CD8-positive, alpha-beta memory T cell (primary cell): ENCODE measurements at regions not wholly inside any gene's neighbourhood (a gene's known extent, or its start where the extent isn't known, plus 50 kb on each side); places are given as distances from the start of the nearest gene placed in this dataset.

Source experiments
- CTCF ChIA-PET: fragments of 350-600 bp; sonication (Branson Sonifier 250); formaldehyde crosslinking; loops from one replicate; lab custom pipeline; 2021; ENCODE audit warnings: antibody characterized with exemption; lab: Charles Lee
- POLR2A ChIA-PET: fragments of 350-600 bp; sonication (Branson Sonifier 250); formaldehyde crosslinking; loops from one replicate; lab custom pipeline; 2021; ENCODE audit warnings: antibody characterized with exemption; lab: Charles Lee
- DNase-seq, 5 donors: peaks; one replicate each; pipeline versions ENCODE4 v3.0.0 to v3.0.0-alpha.2; 2020 to 2022; ENCODE audit warnings: mixed read lengths in 1 of 5
- H3K27ac ChIP-seq: one replicate; pipeline ENCODE4 v1.7.0; 2013; ENCODE audit warnings: low read depth, mild to moderate bottlenecking, low read length, moderate library complexity
- H3K27me3 ChIP-seq: 2 replicates; pipeline ENCODE4 v1.7.0; 2013; ENCODE audit warnings: low read length, mild to moderate bottlenecking; ENCODE audit not compliant: insufficient read depth, poor library complexity, severe bottlenecking
- H3K36me3 ChIP-seq: 2 replicates; pipeline ENCODE4 v1.7.0; 2013; ENCODE audit warnings: mild to moderate bottlenecking, low read length, moderate library complexity; ENCODE audit not compliant: insufficient read depth
- H3K4me1 ChIP-seq: 2 replicates; pipeline ENCODE4 v1.7.0; 2013; ENCODE audit warnings: mild to moderate bottlenecking, low read length, moderate library complexity; ENCODE audit not compliant: insufficient read depth
- H3K4me3 ChIP-seq: 2 replicates; pipeline ENCODE4 v1.7.0; 2013; ENCODE audit warnings: mild to moderate bottlenecking, low read length
- H3K9me3 ChIP-seq: 2 replicates; pipeline ENCODE4 v1.7.0; 2013; ENCODE audit warnings: mild to moderate bottlenecking, low read length
- H3K27ac Mint-ChIP-seq, 8 donors: one replicate each; pipeline ENCODE4 v1.8.0; 2020 to 2021; ENCODE audit warnings: mixed read lengths in 8 of 8, mild to moderate bottlenecking in 6 of 8, inconsistent platforms in 3 of 8, moderate library complexity in 3 of 8
- H3K27me3 Mint-ChIP-seq, 2 donors: one replicate each; pipeline ENCODE4 v1.8.0; 2020 to 2021; ENCODE audit warnings: mixed read lengths in 2 of 2, mild to moderate bottlenecking in 1 of 2, moderate library complexity in 1 of 2
- H3K36me3 Mint-ChIP-seq, 3 donors: one replicate each; pipeline ENCODE4 v1.8.0; 2020 to 2021; ENCODE audit warnings: mixed read lengths in 3 of 3, inconsistent platforms in 1 of 3, mild to moderate bottlenecking in 1 of 3
- H3K4me1 Mint-ChIP-seq, 3 donors: one replicate each; pipeline ENCODE4 v1.8.0; 2020 to 2021; ENCODE audit warnings: mixed read lengths in 3 of 3, inconsistent platforms in 1 of 3, mild to moderate bottlenecking in 1 of 3
- H3K4me3 Mint-ChIP-seq, 7 donors: one replicate each; pipeline ENCODE4 v1.8.0; 2020 to 2021; ENCODE audit warnings: mixed read lengths in 7 of 7, mild to moderate bottlenecking in 6 of 7, moderate library complexity in 4 of 7, inconsistent platforms in 2 of 7
- H3K9me3 Mint-ChIP-seq, 5 donors: one replicate each; pipeline ENCODE4 v1.8.0; 2020 to 2022; ENCODE audit warnings: mixed read lengths in 5 of 5, mild to moderate bottlenecking in 3 of 5, moderate library complexity in 2 of 5, inconsistent platforms in 1 of 5

- DNase-seq: no peak
- Histone ChIP-seq H3K27ac (no peak overlapping the region), H3K4me3 (no peak overlapping the region), H3K4me1 (no peaks in the 10 kb centered on the region), H3K36me3 (no peaks in the 10 kb centered on the region), H3K27me3 (no peaks in the 10 kb centered on the region), H3K9me3 (no peaks in the 10 kb centered on the region)
- ChIA-PET POLR2A (no interaction called here), CTCF (interaction anchor here (1.5 kb wide), 1 partner anchor 14 kb away, joined by 3 read pairs; no protein-coding TSS in a partner anchor)
- Mint-ChIP-seq H3K27ac (no peak overlapping the region), H3K4me1 (no peaks in the 10 kb centered on the region), H3K27me3 (no peaks in the 10 kb centered on the region), H3K4me3 (no peak overlapping the region), H3K9me3 (peaks cover 3 to 13% (median 8%) of the 10 kb centered on the region in 5 donors), H3K36me3 (peaks cover 0 to 2% (median 0%) of the 10 kb centered on the region in 3 donors)
These were observed 153.8 kb downstream of the SEMA6D start for GRCh38 chr15:47870956-47871625.

- Histone ChIP-seq H3K4me1 (no peaks in the 10 kb centered on the region), H3K27ac (no peak overlapping the region), H3K9me3 (no peaks in the 10 kb centered on the region), H3K36me3 (no peaks in the 10 kb centered on the region), H3K27me3 (no peaks in the 10 kb centered on the region), H3K4me3 (no peak overlapping the region)
- ChIA-PET POLR2A (no interaction called here), CTCF (interaction anchor here (1.5 kb wide), 1 partner anchor 15 kb away, joined by 3 read pairs; no protein-coding TSS in a partner anchor)
- H3K36me3 Mint-ChIP-seq: peaks cover 0 to 2% (median 0%) of the 10 kb centered on the region in 3 donors
- no peaks in the 10 kb centered on the region for H3K27me3 Mint-ChIP-seq
- H3K27ac Mint-ChIP-seq: no peak overlapping the region
- no peaks in the 10 kb centered on the region for H3K4me1 Mint-ChIP-seq
- no peak for DNase-seq
- peaks cover 3 to 13% (median 8%) of the 10 kb centered on the region in 5 donors for H3K9me3 Mint-ChIP-seq
- H3K4me3 Mint-ChIP-seq: no peak overlapping the region
These were observed 154.9 kb downstream of the SEMA6D start for GRCh38 chr15:47872208-47872607.

GRCh38 chr15:47872869-47873432 is 155.6 kb downstream of the SEMA6D start:
- ChIA-PET POLR2A (no interaction called here), CTCF (interaction anchor here (0.8 kb wide), 1 partner anchor 16 kb away, joined by 3 read pairs; no protein-coding TSS in a partner anchor)
- H3K36me3 Mint-ChIP-seq: peaks cover 0 to 2% (median 0%) of the 10 kb centered on the region in 3 donors
- H3K4me3 ChIP-seq: no peak overlapping the region
- no peak overlapping the region for H3K27ac ChIP-seq
- no peaks in the 10 kb centered on the region for H3K36me3 ChIP-seq
- no peaks in the 10 kb centered on the region for H3K27me3 ChIP-seq
- no peaks in the 10 kb centered on the region for H3K4me1 Mint-ChIP-seq
- DNase-seq: no peak
- no peaks in the 10 kb centered on the region for H3K9me3 ChIP-seq
- H3K9me3 Mint-ChIP-seq: peaks cover 3 to 9% (median 8%) of the 10 kb centered on the region in 5 donors
- no peaks in the 10 kb centered on the region for H3K27me3 Mint-ChIP-seq
- no peak overlapping the region for H3K27ac Mint-ChIP-seq
- no peaks in the 10 kb centered on the region for H3K4me1 ChIP-seq
- no peak overlapping the region for H3K4me3 Mint-ChIP-seq

- POLR2A ChIA-PET: no interaction called here
- Histone ChIP-seq H3K4me1 (no peaks in the 10 kb centered on the region), H3K4me3 (no peak overlapping the region), H3K27me3 (no peaks in the 10 kb centered on the region), H3K27ac (no peak overlapping the region), H3K36me3 (no peaks in the 10 kb centered on the region), H3K9me3 (no peaks in the 10 kb centered on the region)
- Mint-ChIP-seq H3K9me3 (peaks cover 0 to 3% (median 0%) of the 10 kb centered on the region in 5 donors), H3K27me3 (no peaks in the 10 kb centered on the region), H3K4me1 (no peaks in the 10 kb centered on the region), H3K27ac (no peak overlapping the region), H3K4me3 (no peak overlapping the region), H3K36me3 (no peaks in the 10 kb centered on the region)
- CTCF ChIA-PET: no interaction called here
- no peak for DNase-seq
These were observed 159.7 kb downstream of the SEMA6D start for GRCh38 chr15:47876986-47877385.

- Mint-ChIP-seq H3K36me3 (no peaks in the 10 kb centered on the region), H3K9me3 (peaks cover 0 to 3% (median 0%) of the 10 kb centered on the region in 5 donors), H3K27me3 (no peaks in the 10 kb centered on the region), H3K27ac (no peak overlapping the region), H3K4me1 (no peaks in the 10 kb centered on the region), H3K4me3 (no peak overlapping the region)
- no peaks in the 10 kb centered on the region for H3K36me3 ChIP-seq
- H3K27me3 ChIP-seq: no peaks in the 10 kb centered on the region
- CTCF ChIA-PET: no interaction called here
- H3K9me3 ChIP-seq: no peaks in the 10 kb centered on the region
- POLR2A ChIA-PET: no interaction called here
- H3K4me3 ChIP-seq: no peak overlapping the region
- no peaks in the 10 kb centered on the region for H3K4me1 ChIP-seq
- H3K27ac ChIP-seq: no peak overlapping the region
- no peak for DNase-seq
These were observed 160.5 kb downstream of the SEMA6D start for GRCh38 chr15:47877836-47878235.

GRCh38 chr15:47885920-47886319 is 168.6 kb downstream of the SEMA6D start:
- Histone ChIP-seq H3K27ac (no peak overlapping the region), H3K4me1 (no peaks in the 10 kb centered on the region), H3K36me3 (no peaks in the 10 kb centered on the region), H3K9me3 (no peaks in the 10 kb centered on the region), H3K27me3 (no peaks in the 10 kb centered on the region), H3K4me3 (no peak overlapping the region)
- DNase-seq: no peak
- Mint-ChIP-seq H3K4me3 (no peak overlapping the region), H3K27ac (no peak overlapping the region), H3K36me3 (no peaks in the 10 kb centered on the region), H3K4me1 (no peaks in the 10 kb centered on the region), H3K9me3 (peaks cover 0 to 4% (median 0%) of the 10 kb centered on the region in 5 donors), H3K27me3 (no peaks in the 10 kb centered on the region)
- CTCF ChIA-PET: no interaction called here
- POLR2A ChIA-PET: no interaction called here

GRCh38 chr15:47887241-47887800 is 170.0 kb downstream of the SEMA6D start:
- Mint-ChIP-seq H3K4me3 (no peak overlapping the region), H3K27me3 (no peaks in the 10 kb centered on the region), H3K36me3 (no peaks in the 10 kb centered on the region), H3K9me3 (peaks cover 0 to 4% (median 2%) of the 10 kb centered on the region in 5 donors), H3K27ac (no peak overlapping the region), H3K4me1 (no peaks in the 10 kb centered on the region)
- ChIA-PET CTCF (no interaction called here), POLR2A (no interaction called here)
- Histone ChIP-seq H3K4me3 (no peak overlapping the region), H3K27ac (no peak overlapping the region), H3K27me3 (no peaks in the 10 kb centered on the region), H3K9me3 (no peaks in the 10 kb centered on the region), H3K36me3 (no peaks in the 10 kb centered on the region), H3K4me1 (no peaks in the 10 kb centered on the region)
- DNase-seq: no peak

- Mint-ChIP-seq H3K4me3 (no peak overlapping the region), H3K36me3 (no peaks in the 10 kb centered on the region), H3K9me3 (peaks cover 0 to 4% (median 2%) of the 10 kb centered on the region in 5 donors), H3K27ac (no peak overlapping the region), H3K27me3 (peaks cover 0 to 2% of the 10 kb centered on the region in 2 donors), H3K4me1 (no peaks in the 10 kb centered on the region)
- ChIA-PET POLR2A (no interaction called here), CTCF (no interaction called here)
- Histone ChIP-seq H3K4me3 (no peak overlapping the region), H3K27me3 (no peaks in the 10 kb centered on the region), H3K27ac (no peak overlapping the region), H3K36me3 (no peaks in the 10 kb centered on the region), H3K9me3 (no peaks in the 10 kb centered on the region), H3K4me1 (no peaks in the 10 kb centered on the region)
- DNase-seq: no peak
These were observed 171.2 kb downstream of the SEMA6D start for GRCh38 chr15:47888385-47889100.
